ENCODE measurements at regions not wholly inside any gene's neighbourhood (a gene's known extent, or its start where the extent isn't known, plus 50 kb on each side); places are given as distances from the start of the nearest gene placed in this dataset.

- no peak for TF ChIP-seq CTCF (IDR thresholded peaks at IDR 0.05; ENCODE audit: low read depth, low read length)
- H3K4me1 ChIP-seq, result no peaks in the 10 kb centered on the region
- H3K27me3 ChIP-seq, result no peaks in the 10 kb centered on the region
- no peak for DNase-seq
- no peaks in the 10 kb centered on the region for H3K36me3 ChIP-seq
- H3K4me3 ChIP-seq (ENCODE audit: low read depth, low read length), result no peak overlapping the region
- no peaks in the 10 kb centered on the region for H3K9me3 ChIP-seq
Measured at GRCh38 chr7:155886391-155887173, 74.3 kb upstream of the SHH start.

GRCh38 chr7:155885167-155886155 lies 73.2 kb upstream of the SHH start:
- Histone ChIP-seq H3K4me1 (no peaks in the 10 kb centered on the region), H3K36me3 (no peaks in the 10 kb centered on the region), H3K27me3 (no peaks in the 10 kb centered on the region), H3K4me3 (ENCODE audit: low read depth, low read length) (no peak overlapping the region), H3K9me3 (no peaks in the 10 kb centered on the region)
- TF ChIP-seq CTCF (IDR thresholded peaks at IDR 0.05; ENCODE audit: low read depth, low read length), result no peak
- DNase-seq, result no peak

- TF ChIP-seq CTCF (IDR thresholded peaks at IDR 0.05; ENCODE audit: low read depth, low read length), result no peak
- Histone ChIP-seq H3K27me3 (no peaks in the 10 kb centered on the region), H3K4me3 (ENCODE audit: low read depth, low read length) (no peak overlapping the region), H3K36me3 (no peaks in the 10 kb centered on the region), H3K4me1 (no peaks in the 10 kb centered on the region), H3K9me3 (no peaks in the 10 kb centered on the region)
- no peak for DNase-seq
Measured at GRCh38 chr7:155884225-155885166, 72.2 kb upstream of the SHH start.

DNA sequence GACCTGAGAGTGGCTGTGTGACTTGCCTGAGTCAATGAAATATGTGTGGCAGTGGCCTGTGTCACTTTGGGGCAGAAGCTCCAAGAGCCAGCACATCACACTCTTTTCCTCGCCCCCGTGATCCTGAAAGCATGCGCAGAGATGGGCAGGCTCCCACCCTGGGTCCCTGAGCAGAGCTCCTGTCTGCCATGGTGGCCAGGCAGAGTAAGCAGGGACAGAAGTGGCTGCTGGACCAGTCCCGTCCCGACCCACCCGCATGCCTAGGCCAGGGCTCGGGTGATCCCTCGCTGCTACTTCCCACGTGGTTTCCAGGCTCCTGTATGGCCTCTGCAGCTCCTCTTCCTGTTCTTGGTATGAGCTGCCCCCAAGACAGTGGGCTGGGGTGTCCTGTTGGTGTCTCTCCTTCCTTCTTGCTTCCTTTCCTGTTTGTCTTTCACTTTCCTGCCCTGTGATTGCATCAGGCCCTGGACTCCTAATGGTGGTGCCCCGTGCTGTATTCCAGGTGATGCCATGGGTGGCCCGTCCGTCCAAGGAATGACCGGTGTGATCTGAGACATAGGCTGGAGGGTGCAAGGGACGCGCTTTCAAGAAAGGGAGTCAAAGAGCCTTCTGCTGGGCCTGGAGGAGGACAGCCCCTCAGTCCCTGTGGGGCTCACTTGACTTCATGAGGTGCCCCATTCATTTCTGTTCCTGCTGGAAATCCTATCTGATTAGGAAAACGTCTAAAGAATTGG lies 71.4 kb upstream of the SHH start:
- H3K4me3 ChIP-seq (ENCODE audit: low read depth, low read length), result no peak overlapping the region
- no peaks in the 10 kb centered on the region for H3K36me3 ChIP-seq
- H3K27me3 ChIP-seq, result no peaks in the 10 kb centered on the region
- no peak for TF ChIP-seq CTCF (IDR thresholded peaks at IDR 0.05; ENCODE audit: low read depth, low read length)
- no peaks in the 10 kb centered on the region for H3K4me1 ChIP-seq
- no peak for DNase-seq
- no peaks in the 10 kb centered on the region for H3K9me3 ChIP-seq

DNA sequence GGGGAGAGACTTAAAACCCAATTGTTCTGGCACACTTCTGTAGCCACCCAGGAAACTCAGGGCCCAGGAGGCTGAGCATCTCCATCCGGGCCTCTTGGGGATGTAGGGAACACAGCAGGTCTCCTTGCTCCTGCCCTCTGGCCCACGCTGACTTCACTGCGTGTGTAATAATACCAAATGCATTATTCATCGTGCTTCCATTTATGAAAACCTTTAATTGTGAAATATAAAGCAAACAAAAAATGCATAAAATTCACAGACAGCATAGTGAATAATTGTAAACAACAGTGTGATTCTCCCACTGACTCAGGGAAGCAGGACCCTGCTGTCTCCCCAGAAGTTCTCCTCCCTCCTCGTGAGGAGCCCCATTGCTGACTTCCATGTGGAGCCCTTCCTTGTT lies 70.3 kb upstream of the SHH start:
- Histone ChIP-seq H3K36me3 (no peaks in the 10 kb centered on the region), H3K4me1 (no peaks in the 10 kb centered on the region), H3K4me3 (ENCODE audit: low read depth, low read length) (no peak overlapping the region), H3K9me3 (no peaks in the 10 kb centered on the region), H3K27me3 (no peaks in the 10 kb centered on the region)
- no peak for DNase-seq
- no peak for TF ChIP-seq CTCF (IDR thresholded peaks at IDR 0.05; ENCODE audit: low read depth, low read length)
